Right cardiac atrium (tissue), 5 donors: ENCODE measurements at regions not wholly inside any gene's neighbourhood (a gene's known extent, or its start where the extent isn't known, plus 50 kb on each side); places are given as distances from the start of the nearest gene placed in this dataset.

ENCODE experiments used
- ATAC-seq, 2 donors: fragments of 200-7000 bp; cut with Tn5 transposase; one replicate each; pipeline versions ENCODE4 v1.8.0 to v1.9.1; 2020; ENCODE audit warnings: moderate library complexity in 2 of 2, mild to moderate bottlenecking in 1 of 2
- DNase-seq, 3 donors: peaks; one replicate each; pipeline ENCODE4 v3.0.0-alpha.2; 2020
- H3K27ac ChIP-seq: one replicate; pipeline ENCODE4 v1.5.1; 2013; ENCODE audit warnings: mild to moderate bottlenecking, low read length, control low read depth, moderate library complexity
- H3K27me3 ChIP-seq: one replicate; pipeline ENCODE4 v1.6.1; 2013; ENCODE audit not compliant: control insufficient read depth, insufficient read depth
- H3K4me1 ChIP-seq: one replicate; pipeline ENCODE4 v1.6.1; 2013; ENCODE audit warnings: low read length; ENCODE audit not compliant: control insufficient read depth, insufficient read depth
- H3K4me3 ChIP-seq: one replicate; pipeline ENCODE4 v1.5.1; 2013; ENCODE audit warnings: low read length, control low read depth
- H3K9me3 ChIP-seq: one replicate; pipeline ENCODE4 v1.6.1; 2013; ENCODE audit warnings: low read length; ENCODE audit not compliant: control insufficient read depth
- WGBS: extraction: QIAGEN DNeasy Blood & Tissue Kit; methylation state at CpG from one replicate; pipeline ENCODE4 v1.1.7; 2013; 5-methylcytosine and 5-hydroxymethylcytosine counted together
- intact Hi-C, 4 donors: fragments of 100-400 bp; cut with DNase I; formaldehyde crosslinking; loops; one replicate each; pipeline versions ENCODE4 v1.11.0 to v1.14.0; 2022 to 2023
- donor health status: healthy with polysubstance abuse.
- donor health status: DM: no; HTN: yes; CAD: no.
- donor health status: DM: no; HTN: no; CAD: no.
- donor health status: DM: no; HTN: yes; CAD: no; lungs with severe emphysema.
- donor health status: DM: yes; HTN: yes; CAD: no.

GRCh38 chr4:114535725-114536124 lies 62.9 kb upstream of the UGT8 start:
- Histone ChIP-seq H3K27ac (no peak overlapping the region), H3K27me3 (no peaks in the 10 kb centered on the region), H3K9me3 (no peaks in the 10 kb centered on the region), H3K4me1 (no peaks in the 10 kb centered on the region), H3K4me3 (no peak overlapping the region)
- WGBS, result 47% methylated on average over 1 of the region's 1 CpG
- DNase-seq, result no peak
- no peak for ATAC-seq
- intact Hi-C loops, result no loop called here

GRCh38 chr4:114537352-114537751 lies 61.3 kb upstream of the UGT8 start:
- DNase-seq, result no peak
- Histone ChIP-seq H3K27me3 (no peaks in the 10 kb centered on the region), H3K4me3 (no peak overlapping the region), H3K9me3 (no peaks in the 10 kb centered on the region), H3K4me1 (no peaks in the 10 kb centered on the region), H3K27ac (no peak overlapping the region)
- 89% methylated on average over 3 of the region's 3 CpGs for WGBS
- intact Hi-C loops, result no loop called here
- no peak for ATAC-seq

- Histone ChIP-seq H3K9me3 (no peaks in the 10 kb centered on the region), H3K27ac (no peak overlapping the region), H3K4me1 (no peaks in the 10 kb centered on the region), H3K27me3 (no peaks in the 10 kb centered on the region), H3K4me3 (no peak overlapping the region)
- ATAC-seq, result no peak
- intact Hi-C loops, result no loop called here
- no peak for DNase-seq
- WGBS, result 77% methylated on average over 5 of the region's 5 CpGs
Observed at GRCh38 chr4:114538012-114538617, 60.5 kb upstream of the UGT8 start.

GRCh38 chr4:114539985-114540384 lies 58.6 kb upstream of the UGT8 start:
- no peaks in the 10 kb centered on the region for H3K9me3 ChIP-seq
- no peaks in the 10 kb centered on the region for H3K27me3 ChIP-seq
- H3K4me3 ChIP-seq, result no peak overlapping the region
- no peak overlapping the region for H3K27ac ChIP-seq
- no peaks in the 10 kb centered on the region for H3K4me1 ChIP-seq
- intact Hi-C loops, result no loop called here
- DNase-seq (no peak), ATAC-seq (no peak)

GRCh38 chr4:114547340-114548134 lies 51.1 kb upstream of the UGT8 start:
- intact Hi-C loops, result no loop called here
- no peak overlapping the region for H3K4me3 ChIP-seq

More at GRCh38 chr4:114547340-114548134, 51.1 kb upstream of the UGT8 start:
- WGBS, result 72% methylated on average over 2 of the region's 2 CpGs
- H3K27me3 ChIP-seq, result no peaks in the 10 kb centered on the region
- ATAC-seq (no peak), DNase-seq (no peak)
- H3K9me3 ChIP-seq, result no peaks in the 10 kb centered on the region
- no peak overlapping the region for H3K27ac ChIP-seq
- no peaks in the 10 kb centered on the region for H3K4me1 ChIP-seq
